Tibial nerve (tissue), 3 donors: ENCODE measurements at regions not wholly inside any gene's neighbourhood (a gene's known extent, or its start where the extent isn't known, plus 50 kb on each side); places are given as distances from the start of the nearest gene placed in this dataset.

Experiments used
- POLR2A ChIP-seq, 2 donors: fragments of 450-650 bp; IDR thresholded peaks; one replicate each; pipeline ENCODE4 v1.6.1; 2017; ENCODE audit warnings: antibody characterized with exemption in 2 of 2, mild to moderate bottlenecking in 2 of 2, moderate library complexity in 2 of 2
- TF ChIP-seq, protein P1 (sequence below), 5 experiments: fragments of 200-600 bp in 3 of 5; fragments of 450-650 bp in 2 of 5; sonication (generic) in 3 of 5; IDR thresholded peaks; one replicate each; pipeline ENCODE4 v1.5.1; 2016 to 2019; ENCODE audit warnings: antibody characterized with exemption in 5 of 5, mild to moderate bottlenecking in 3 of 5, moderate library complexity in 2 of 5

DNA sequence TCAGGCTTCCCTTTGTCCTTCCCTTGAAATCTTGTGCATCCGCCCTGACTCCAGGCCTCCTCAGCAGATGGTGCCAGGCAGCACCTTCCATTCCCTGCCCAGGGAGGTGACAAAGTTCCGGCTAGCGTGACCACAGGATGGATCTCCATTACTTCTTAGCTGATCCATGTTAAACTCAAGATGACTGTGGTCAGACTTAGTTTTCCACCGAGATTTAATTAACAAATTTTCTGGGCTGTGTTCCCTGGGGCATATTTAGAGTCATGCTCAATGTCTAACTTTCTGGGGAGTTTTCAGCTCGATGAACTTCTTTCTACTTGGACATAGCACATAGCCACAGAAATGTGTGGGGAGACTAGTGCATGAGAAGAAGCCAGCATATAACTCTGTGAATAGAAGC lies 215.1 kb upstream of the SFRP2 start:
- TF ChIP-seq, protein P1, sequence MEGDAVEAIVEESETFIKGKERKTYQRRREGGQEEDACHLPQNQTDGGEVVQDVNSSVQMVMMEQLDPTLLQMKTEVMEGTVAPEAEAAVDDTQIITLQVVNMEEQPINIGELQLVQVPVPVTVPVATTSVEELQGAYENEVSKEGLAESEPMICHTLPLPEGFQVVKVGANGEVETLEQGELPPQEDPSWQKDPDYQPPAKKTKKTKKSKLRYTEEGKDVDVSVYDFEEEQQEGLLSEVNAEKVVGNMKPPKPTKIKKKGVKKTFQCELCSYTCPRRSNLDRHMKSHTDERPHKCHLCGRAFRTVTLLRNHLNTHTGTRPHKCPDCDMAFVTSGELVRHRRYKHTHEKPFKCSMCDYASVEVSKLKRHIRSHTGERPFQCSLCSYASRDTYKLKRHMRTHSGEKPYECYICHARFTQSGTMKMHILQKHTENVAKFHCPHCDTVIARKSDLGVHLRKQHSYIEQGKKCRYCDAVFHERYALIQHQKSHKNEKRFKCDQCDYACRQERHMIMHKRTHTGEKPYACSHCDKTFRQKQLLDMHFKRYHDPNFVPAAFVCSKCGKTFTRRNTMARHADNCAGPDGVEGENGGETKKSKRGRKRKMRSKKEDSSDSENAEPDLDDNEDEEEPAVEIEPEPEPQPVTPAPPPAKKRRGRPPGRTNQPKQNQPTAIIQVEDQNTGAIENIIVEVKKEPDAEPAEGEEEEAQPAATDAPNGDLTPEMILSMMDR (IDR thresholded peaks at IDR 0.05), result no peak
- TF ChIP-seq POLR2A (IDR thresholded peaks at IDR 0.05), result no peak
